Fibroblast of villous mesenchyme (primary cell): ENCODE measurements at regions not wholly inside any gene's neighbourhood (a gene's known extent, or its start where the extent isn't known, plus 50 kb on each side); places are given as distances from the start of the nearest gene placed in this dataset. TPM values are rescaled to one million over a fixed set of nuclear protein-coding genes. Genes with fewer than 3 reads are reported as not detected.

Source experiments
- DNase-seq: peaks from one replicate; pipeline ENCODE4 v3.0.0-alpha.2; 2010; ENCODE audit warnings: low read depth
- H3K4me3 ChIP-seq: 2 replicates; pipeline ENCODE4 v1.5.1; 2011; ENCODE audit warnings: low read depth, mild to moderate bottlenecking, low read length
- small RNA-seq: library from RNA; depleted of rRNA; stranded (forward); fragments of <200 nt; gene quantifications from one replicate; pipeline ENCODE3, GENCODE V24; 2012
- TF ChIP-seq, protein P1 (sequence below): IDR thresholded peaks from 2 replicates; pipeline ENCODE4 v1.5.1; 2012; ENCODE audit warnings: low read depth, mild to moderate bottlenecking, low read length; ENCODE audit not compliant: insufficient read depth

DNA sequence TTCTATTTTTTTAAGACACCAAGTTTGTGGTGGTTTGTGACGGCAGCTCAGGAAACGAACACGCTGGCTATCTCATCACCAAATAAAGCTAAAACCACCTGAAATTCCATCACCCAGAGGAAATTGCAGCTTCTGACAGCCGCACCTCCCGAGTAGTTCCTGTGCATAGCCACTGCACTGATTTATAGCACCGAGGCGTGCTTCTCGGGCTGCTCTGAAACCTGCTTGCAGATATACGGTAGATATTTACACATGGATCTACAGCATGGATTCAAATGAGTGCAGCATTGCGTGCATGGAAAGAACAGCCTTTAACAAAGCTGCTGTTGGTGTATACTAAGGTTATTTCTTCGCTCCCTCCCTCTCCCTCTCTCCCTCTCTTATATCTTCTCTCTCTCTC, 153.8 kb downstream of the PHF2 start:
- DNase-seq = no peak
- no peak overlapping the region for H3K4me3 ChIP-seq
- TF ChIP-seq, protein P1, sequence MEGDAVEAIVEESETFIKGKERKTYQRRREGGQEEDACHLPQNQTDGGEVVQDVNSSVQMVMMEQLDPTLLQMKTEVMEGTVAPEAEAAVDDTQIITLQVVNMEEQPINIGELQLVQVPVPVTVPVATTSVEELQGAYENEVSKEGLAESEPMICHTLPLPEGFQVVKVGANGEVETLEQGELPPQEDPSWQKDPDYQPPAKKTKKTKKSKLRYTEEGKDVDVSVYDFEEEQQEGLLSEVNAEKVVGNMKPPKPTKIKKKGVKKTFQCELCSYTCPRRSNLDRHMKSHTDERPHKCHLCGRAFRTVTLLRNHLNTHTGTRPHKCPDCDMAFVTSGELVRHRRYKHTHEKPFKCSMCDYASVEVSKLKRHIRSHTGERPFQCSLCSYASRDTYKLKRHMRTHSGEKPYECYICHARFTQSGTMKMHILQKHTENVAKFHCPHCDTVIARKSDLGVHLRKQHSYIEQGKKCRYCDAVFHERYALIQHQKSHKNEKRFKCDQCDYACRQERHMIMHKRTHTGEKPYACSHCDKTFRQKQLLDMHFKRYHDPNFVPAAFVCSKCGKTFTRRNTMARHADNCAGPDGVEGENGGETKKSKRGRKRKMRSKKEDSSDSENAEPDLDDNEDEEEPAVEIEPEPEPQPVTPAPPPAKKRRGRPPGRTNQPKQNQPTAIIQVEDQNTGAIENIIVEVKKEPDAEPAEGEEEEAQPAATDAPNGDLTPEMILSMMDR = no peak

Small RNA genes in the stretch of these regions (small RNA-seq; reads per million reads assigned to genes)
- gene MIR4291 = not detected
